Activated effector memory CD4-positive, alpha-beta T cell treated with anti-CD3 and anti-CD28 coated beads, Interleukin-2, amount 50 U/mL, for 16 hours (primary cell): ENCODE measurements at regions not wholly inside any gene's neighbourhood (a gene's known extent, or its start where the extent isn't known, plus 50 kb on each side); places are given as distances from the start of the nearest gene placed in this dataset.

Experiments
- DNase-seq: peaks from one replicate; pipeline ENCODE4 v3.0.0-alpha.2; 2020

- no peak for DNase-seq
These were observed 174.0 kb upstream of the NEBL start for GRCh38 chr10:21071001-21071673.

- no peak for DNase-seq
These were observed 173.0 kb upstream of the NEBL start for GRCh38 chr10:21069929-21070700.

- DNase-seq = no peak
These were observed 172.2 kb upstream of the NEBL start for GRCh38 chr10:21069278-21069677.

GRCh38 chr10:21068026-21068656, 171.0 kb upstream of the NEBL start:
- no peak for DNase-seq

- no peak for DNase-seq
These were observed 168.6 kb upstream of the NEBL start for GRCh38 chr10:21065621-21066248.

GRCh38 chr10:21061982-21062381, 164.9 kb upstream of the NEBL start:
- no peak for DNase-seq

GRCh38 chr10:21061184-21061583, 164.1 kb upstream of the NEBL start:
- DNase-seq = no peak

GRCh38 chr10:21060626-21061025, 163.5 kb upstream of the NEBL start:
- no peak for DNase-seq

- DNase-seq = no peak
These were observed 160.9 kb upstream of the NEBL start for GRCh38 chr10:21057989-21058388.

- DNase-seq = no peak
These were observed 160.3 kb upstream of the NEBL start for GRCh38 chr10:21057436-21057835.

GRCh38 chr10:21056461-21056860, 159.3 kb upstream of the NEBL start:
- DNase-seq = no peak

- DNase-seq = no peak
These were observed 158.4 kb upstream of the NEBL start for GRCh38 chr10:21055339-21056135.

- no peak for DNase-seq
These were observed 157.0 kb upstream of the NEBL start for GRCh38 chr10:21053953-21054690.

- DNase-seq = no peak
These were observed 155.6 kb upstream of the NEBL start for GRCh38 chr10:21052709-21053104.

GRCh38 chr10:21052072-21052708, 155.1 kb upstream of the NEBL start:
- no peak for DNase-seq

GRCh38 chr10:21049482-21049881, 152.4 kb upstream of the NEBL start:
- DNase-seq = no peak

GRCh38 chr10:21048068-21048467, 151.0 kb upstream of the NEBL start:
- DNase-seq = no peak

GRCh38 chr10:21047511-21047910, 150.4 kb upstream of the NEBL start:
- no peak for DNase-seq

- DNase-seq = no peak
These were observed 150.0 kb upstream of the NEBL start for GRCh38 chr10:21047096-21047495.

- no peak for DNase-seq
These were observed 145.9 kb upstream of the NEBL start for GRCh38 chr10:21043044-21043443.

GRCh38 chr10:21042536-21042935, 145.4 kb upstream of the NEBL start:
- no peak for DNase-seq
